Right cardiac atrium (tissue), 5 donors: ENCODE measurements at regions not wholly inside any gene's neighbourhood (a gene's known extent, or its start where the extent isn't known, plus 50 kb on each side); places are given as distances from the start of the nearest gene placed in this dataset.

Experiments
- ATAC-seq, 2 donors: fragments of 200-7000 bp; cut with Tn5 transposase; one replicate each; pipeline versions ENCODE4 v1.8.0 to v1.9.1; 2020; ENCODE audit warnings: moderate library complexity in 2 of 2, mild to moderate bottlenecking in 1 of 2
- DNase-seq, 3 donors: peaks; one replicate each; pipeline ENCODE4 v3.0.0-alpha.2; 2020
- H3K27ac ChIP-seq: one replicate; pipeline ENCODE4 v1.5.1; 2013; ENCODE audit warnings: mild to moderate bottlenecking, low read length, control low read depth, moderate library complexity
- H3K27me3 ChIP-seq: one replicate; pipeline ENCODE4 v1.6.1; 2013; ENCODE audit not compliant: control insufficient read depth, insufficient read depth
- H3K4me1 ChIP-seq: one replicate; pipeline ENCODE4 v1.6.1; 2013; ENCODE audit warnings: low read length; ENCODE audit not compliant: control insufficient read depth, insufficient read depth
- H3K4me3 ChIP-seq: one replicate; pipeline ENCODE4 v1.5.1; 2013; ENCODE audit warnings: low read length, control low read depth
- H3K9me3 ChIP-seq: one replicate; pipeline ENCODE4 v1.6.1; 2013; ENCODE audit warnings: low read length; ENCODE audit not compliant: control insufficient read depth
- WGBS: extraction: QIAGEN DNeasy Blood & Tissue Kit; methylation state at CpG from one replicate; pipeline ENCODE4 v1.1.7; 2013; 5-methylcytosine and 5-hydroxymethylcytosine counted together
- intact Hi-C, 4 donors: fragments of 100-400 bp; cut with DNase I; formaldehyde crosslinking; loops; one replicate each; pipeline versions ENCODE4 v1.11.0 to v1.14.0; 2022 to 2023
- donor health status: healthy with polysubstance abuse.
- donor health status: DM: no; HTN: yes; CAD: no.
- donor health status: DM: no; HTN: no; CAD: no.
- donor health status: DM: no; HTN: yes; CAD: no; lungs with severe emphysema.
- donor health status: DM: yes; HTN: yes; CAD: no.

DNA sequence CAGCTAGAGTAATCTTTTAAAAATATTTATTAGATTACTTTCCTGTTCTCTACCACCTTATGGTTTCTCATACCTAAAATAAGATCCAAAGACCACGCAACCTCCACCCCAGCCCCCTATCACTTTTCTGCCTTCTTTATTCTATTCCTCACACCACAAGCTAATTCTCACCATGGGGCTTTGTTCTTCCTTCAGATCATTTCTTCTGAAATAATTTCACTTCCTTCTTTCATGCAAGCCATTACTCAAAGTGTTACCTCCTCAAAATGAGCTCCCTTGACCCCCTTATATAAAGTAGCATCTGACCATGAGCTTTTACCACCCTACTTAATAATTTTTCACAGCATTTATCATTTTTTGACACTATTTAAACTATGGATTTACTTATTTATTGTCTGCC is 233.2 kb upstream of the TMCO5A start:
- no peaks in the 10 kb centered on the region for H3K27me3 ChIP-seq
- DNase-seq (no peak), ATAC-seq (no peak)
- no peaks in the 10 kb centered on the region for H3K4me1 ChIP-seq
- H3K4me3 ChIP-seq: no peak overlapping the region
- intact Hi-C loops: no loop called here
- H3K27ac ChIP-seq: no peak overlapping the region
- 94% methylated on average over 1 of the region's 1 CpG for WGBS
- H3K9me3 ChIP-seq: no peaks in the 10 kb centered on the region

DNA sequence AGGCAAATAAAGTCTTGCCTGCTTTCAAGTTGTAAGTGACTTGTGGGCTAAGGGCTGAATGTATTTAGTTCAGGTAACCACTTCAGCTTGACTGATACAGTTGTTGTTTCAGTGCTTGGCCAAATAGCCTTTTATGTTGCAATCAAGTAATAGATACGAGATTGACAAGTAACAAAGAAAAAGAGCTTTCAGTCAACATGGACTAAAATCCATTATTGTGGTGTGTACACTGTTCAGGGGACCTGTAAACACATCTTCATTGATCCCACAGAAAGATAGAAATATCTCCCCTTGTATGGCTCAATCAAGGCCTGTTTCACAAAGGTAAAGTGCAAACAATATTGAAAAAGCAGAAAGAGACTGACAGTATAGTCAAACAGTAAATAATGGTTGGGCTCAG is 224.8 kb upstream of the TMCO5A start:
- no peak for DNase-seq
- Histone ChIP-seq H3K4me3 (no peak overlapping the region), H3K9me3 (peaks cover 1% of the 10 kb centered on the region), H3K27me3 (no peaks in the 10 kb centered on the region), H3K4me1 (no peaks in the 10 kb centered on the region), H3K27ac (no peak overlapping the region)
- intact Hi-C loops: no loop called here
- 74% methylated on average over 1 of the region's 1 CpG for WGBS
- no peak for ATAC-seq

DNA sequence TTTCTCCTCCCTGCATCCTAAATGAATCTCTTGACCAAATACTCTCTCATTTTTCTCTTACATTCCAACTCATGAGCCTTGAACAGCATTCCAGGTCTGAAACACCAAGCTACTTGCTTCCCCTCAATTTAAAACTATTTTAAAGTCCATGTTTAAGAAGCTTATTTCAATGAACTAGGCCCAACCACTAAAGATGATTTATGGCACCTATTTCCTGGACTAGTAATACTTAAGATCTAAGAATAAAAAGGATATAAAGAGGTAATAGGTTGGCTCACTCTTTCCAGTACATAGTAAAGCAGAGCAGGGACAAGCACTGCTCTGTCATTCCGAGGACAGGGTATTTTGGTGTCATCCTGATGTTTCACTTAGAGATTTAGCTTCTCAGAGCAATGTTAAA is 219.3 kb upstream of the TMCO5A start:
- no peaks in the 10 kb centered on the region for H3K4me1 ChIP-seq
- no peak overlapping the region for H3K27ac ChIP-seq
- no peaks in the 10 kb centered on the region for H3K27me3 ChIP-seq
- ATAC-seq: no peak
- no peak overlapping the region for H3K4me3 ChIP-seq
- WGBS: 74% methylated on average over 1 of the region's 1 CpG
- peaks cover 1% of the 10 kb centered on the region for H3K9me3 ChIP-seq
- no peak for DNase-seq
- intact Hi-C loops: no loop called here

DNA sequence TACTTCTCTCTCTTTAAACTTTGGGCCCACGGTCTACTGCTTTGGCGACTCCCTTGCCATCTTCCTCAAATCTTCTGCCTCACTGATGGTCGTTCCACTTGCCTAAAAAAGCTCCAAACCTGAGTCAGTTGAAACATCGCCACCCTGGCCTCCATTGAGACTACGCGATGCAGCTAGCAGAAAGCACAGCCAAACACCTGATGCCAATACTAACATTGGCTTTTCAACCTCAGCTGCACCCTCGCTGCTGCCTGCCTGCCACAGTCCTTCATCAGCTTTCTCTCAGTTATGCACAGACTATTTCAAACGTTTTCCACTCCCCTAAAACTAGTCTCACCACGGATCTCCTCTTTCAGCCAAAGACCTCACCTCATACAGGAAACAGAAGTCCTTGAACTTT is 214.2 kb upstream of the TMCO5A start:
- DNase-seq: no peak
- no peak overlapping the region for H3K4me3 ChIP-seq
- H3K9me3 ChIP-seq: no peaks in the 10 kb centered on the region
- H3K27me3 ChIP-seq: no peaks in the 10 kb centered on the region
- WGBS: 75% methylated on average over 9 of the region's 9 CpGs
- H3K4me1 ChIP-seq: no peaks in the 10 kb centered on the region
- intact Hi-C loops: no loop called here
- H3K27ac ChIP-seq: no peak overlapping the region
- ATAC-seq: no peak

DNA sequence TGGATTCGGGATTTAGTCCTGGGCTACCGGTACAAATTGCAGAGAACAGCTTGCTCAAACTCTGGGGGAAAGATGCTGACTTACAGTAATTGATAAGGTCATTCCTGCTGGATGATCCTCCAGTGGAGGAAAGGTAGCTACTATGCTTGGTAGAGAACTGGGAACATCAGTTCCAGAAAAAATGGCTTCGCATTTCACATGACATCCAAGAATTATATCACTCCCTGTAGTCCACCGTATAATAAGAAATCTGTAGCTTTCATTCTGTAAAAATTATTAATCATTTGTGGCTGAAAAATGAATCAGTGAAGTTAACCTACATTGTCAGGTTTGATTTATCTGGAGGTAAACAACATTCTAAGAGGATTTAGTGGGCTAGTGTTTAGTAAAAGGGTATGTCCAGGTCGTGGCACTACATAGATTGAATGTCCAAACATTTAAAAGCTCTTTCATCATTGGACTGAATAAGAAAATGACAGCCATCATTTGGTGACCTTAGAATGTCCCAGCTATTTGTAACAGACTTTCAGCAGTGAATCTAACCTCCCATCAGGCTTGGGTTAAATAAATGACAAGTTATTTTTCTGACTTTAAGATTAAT is 203.2 kb upstream of the TMCO5A start:
- ATAC-seq: no peak
- intact Hi-C loops: no loop called here

DNA sequence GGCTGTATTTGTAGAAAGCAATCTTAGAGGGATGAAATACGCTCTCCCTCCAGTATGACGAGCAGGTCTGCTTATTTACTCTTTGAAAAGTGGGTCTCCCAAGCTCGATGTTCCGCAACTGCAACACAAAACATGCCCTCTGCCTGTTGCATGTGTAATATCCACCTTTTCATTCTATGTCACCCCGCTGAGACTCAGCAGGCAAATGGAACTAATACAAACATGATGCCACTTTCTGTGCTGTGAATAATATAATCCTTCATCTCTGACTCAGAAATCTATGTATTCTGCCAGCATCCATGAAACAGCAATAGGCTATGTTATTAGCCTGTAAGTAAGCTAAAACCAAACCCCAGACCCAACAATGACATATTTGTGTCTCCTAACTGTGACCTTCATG is 200.8 kb upstream of the TMCO5A start:
- no peaks in the 10 kb centered on the region for H3K4me1 ChIP-seq
- H3K4me3 ChIP-seq: no peak overlapping the region
- no peak overlapping the region for H3K27ac ChIP-seq
- DNase-seq (no peak), ATAC-seq (no peak)
- intact Hi-C loops: no loop called here
- no peaks in the 10 kb centered on the region for H3K27me3 ChIP-seq
- no peaks in the 10 kb centered on the region for H3K9me3 ChIP-seq
- WGBS: 87% methylated on average over 5 of the region's 5 CpGs

More for the DNA sequence above, 203.2 kb upstream of the TMCO5A start:
- H3K27ac ChIP-seq: no peak overlapping the region
- H3K4me1 ChIP-seq: no peaks in the 10 kb centered on the region
- H3K27me3 ChIP-seq: no peaks in the 10 kb centered on the region
- 72% methylated on average over 5 of the region's 5 CpGs for WGBS
- no peaks in the 10 kb centered on the region for H3K9me3 ChIP-seq
- no peak overlapping the region for H3K4me3 ChIP-seq
- DNase-seq: no peak

DNA sequence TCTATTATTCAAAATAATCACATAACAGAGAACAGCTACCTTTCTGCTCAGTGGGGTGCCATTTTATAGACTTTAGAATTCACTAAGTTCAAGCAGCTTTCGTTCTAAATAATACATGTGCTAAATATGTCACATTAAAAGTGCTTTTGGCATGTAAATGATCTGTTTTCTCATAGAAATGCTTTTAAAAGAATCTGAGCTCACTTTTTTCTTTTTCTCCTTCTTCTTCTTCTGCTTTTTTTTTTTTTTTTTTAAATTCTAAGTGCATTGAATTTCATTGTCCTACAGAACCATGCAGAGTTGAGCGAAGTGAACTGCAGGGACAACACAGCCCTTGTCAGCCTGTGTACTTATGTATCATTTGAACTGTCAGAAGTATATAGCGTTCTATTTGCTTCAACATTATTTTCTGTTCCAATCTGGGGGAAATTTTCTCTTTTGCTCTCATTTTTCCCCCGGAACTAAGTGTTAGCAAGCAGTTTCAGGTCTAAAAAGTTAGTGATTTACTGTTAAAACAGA is 193.8 kb upstream of the TMCO5A start:
- WGBS: 73% methylated on average over 4 of the region's 4 CpGs
- no peak overlapping the region for H3K27ac ChIP-seq
- no peaks in the 10 kb centered on the region for H3K4me1 ChIP-seq
- no peak for DNase-seq
- no peak overlapping the region for H3K4me3 ChIP-seq
- no peaks in the 10 kb centered on the region for H3K27me3 ChIP-seq
- intact Hi-C loops: no loop called here
- no peaks in the 10 kb centered on the region for H3K9me3 ChIP-seq
- no peak for ATAC-seq

DNA sequence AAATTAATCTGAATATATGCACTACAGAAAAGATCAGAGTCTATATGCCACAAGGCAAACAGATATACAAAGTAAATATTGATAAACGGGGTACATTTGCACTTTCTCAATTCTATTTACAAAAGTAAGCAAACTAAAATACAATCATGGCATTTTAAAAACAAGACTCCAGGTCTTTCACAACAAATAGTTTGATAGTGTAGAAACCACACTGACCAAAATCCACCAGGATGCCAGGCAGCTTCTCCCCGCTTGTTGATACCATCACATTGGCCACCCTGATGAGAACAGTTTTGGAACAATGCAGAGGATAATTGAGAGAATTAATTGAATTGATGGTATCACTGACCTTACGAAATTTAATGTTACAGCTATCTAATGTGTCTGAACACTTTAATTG is 190.6 kb upstream of the TMCO5A start:
- ATAC-seq: no peak
- H3K27ac ChIP-seq: no peak overlapping the region
- intact Hi-C loops: no loop called here
- H3K9me3 ChIP-seq: no peaks in the 10 kb centered on the region
- WGBS: 84% methylated on average over 3 of the region's 3 CpGs
- H3K4me1 ChIP-seq: no peaks in the 10 kb centered on the region
- no peak overlapping the region for H3K4me3 ChIP-seq
- H3K27me3 ChIP-seq: no peaks in the 10 kb centered on the region
- DNase-seq: no peak

DNA sequence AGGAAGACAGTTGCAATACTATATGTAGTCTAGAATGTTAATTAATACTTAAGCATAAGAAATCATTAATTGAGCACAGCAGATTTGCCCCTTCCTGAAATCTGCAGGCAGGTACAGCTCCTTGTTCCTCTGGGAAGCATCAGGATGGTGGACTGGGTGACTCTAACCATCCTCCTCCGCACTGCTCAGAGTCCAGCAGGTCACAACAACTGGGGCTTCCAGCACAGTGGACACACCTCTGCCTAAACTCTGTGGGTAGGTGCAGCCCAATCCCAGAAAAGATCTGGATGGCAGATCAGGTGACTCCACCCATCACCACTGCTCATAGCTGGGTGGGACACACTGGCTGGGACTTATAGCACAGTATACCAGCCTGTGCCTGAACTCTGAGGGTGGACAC is 189.9 kb upstream of the TMCO5A start:
- no peak for ATAC-seq
- intact Hi-C loops: no loop called here
- no peaks in the 10 kb centered on the region for H3K9me3 ChIP-seq
- H3K4me1 ChIP-seq: no peaks in the 10 kb centered on the region
- no peak overlapping the region for H3K4me3 ChIP-seq
- H3K27ac ChIP-seq: no peak overlapping the region
- WGBS: 93% methylated on average over 1 of the region's 1 CpG
- no peak for DNase-seq
- H3K27me3 ChIP-seq: no peaks in the 10 kb centered on the region

DNA sequence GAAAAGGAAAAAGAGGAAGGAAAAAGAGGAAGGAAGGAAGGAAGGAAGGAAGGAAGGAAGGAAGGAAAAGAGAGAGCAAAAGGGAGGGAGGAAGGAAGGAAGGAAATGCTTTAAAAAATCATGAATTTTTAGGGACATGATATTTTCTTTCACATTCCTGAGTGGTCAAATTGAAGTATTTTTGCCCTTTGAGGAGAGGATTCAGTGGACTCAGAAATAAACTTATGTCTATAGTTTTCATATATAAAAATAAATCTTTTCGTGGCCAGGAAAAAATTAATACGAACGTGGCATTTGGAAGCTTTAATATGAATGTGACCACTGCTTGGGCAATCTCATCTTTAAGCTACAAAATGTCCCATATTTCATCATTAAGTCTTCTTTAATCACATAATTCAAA is 183.0 kb upstream of the TMCO5A start:
- H3K27me3 ChIP-seq: no peaks in the 10 kb centered on the region
- H3K4me3 ChIP-seq: no peak overlapping the region
- 95% methylated on average over 3 of the region's 3 CpGs for WGBS
- DNase-seq (no peak), ATAC-seq (no peak)
- H3K9me3 ChIP-seq: no peaks in the 10 kb centered on the region
- H3K4me1 ChIP-seq: no peaks in the 10 kb centered on the region
- no peak overlapping the region for H3K27ac ChIP-seq
- intact Hi-C loops: no loop called here

DNA sequence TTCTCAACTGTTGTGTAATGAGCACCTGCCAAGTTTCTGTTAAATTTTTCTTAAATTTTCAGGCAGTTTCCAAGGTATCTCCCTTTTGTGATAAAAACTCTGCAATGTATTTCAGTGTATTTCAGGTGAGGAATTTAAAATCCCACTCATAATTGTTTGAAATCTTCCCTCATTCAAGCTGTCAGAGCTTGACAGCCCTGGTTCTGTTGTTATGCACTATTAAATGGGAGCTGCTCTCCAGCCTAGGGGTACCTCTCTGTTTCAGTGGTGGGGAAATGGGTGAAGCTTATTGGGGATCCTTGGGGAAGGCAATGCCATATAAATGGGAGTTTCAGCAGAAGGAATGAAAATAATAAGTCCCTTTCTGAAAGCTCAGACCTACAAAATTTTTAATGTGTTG is 178.0 kb upstream of the TMCO5A start:
- Histone ChIP-seq H3K27me3 (no peaks in the 10 kb centered on the region), H3K27ac (no peak overlapping the region), H3K4me3 (no peak overlapping the region), H3K4me1 (no peaks in the 10 kb centered on the region), H3K9me3 (no peaks in the 10 kb centered on the region)
- ATAC-seq: no peak
- intact Hi-C loops: no loop called here
- no peak for DNase-seq

DNA sequence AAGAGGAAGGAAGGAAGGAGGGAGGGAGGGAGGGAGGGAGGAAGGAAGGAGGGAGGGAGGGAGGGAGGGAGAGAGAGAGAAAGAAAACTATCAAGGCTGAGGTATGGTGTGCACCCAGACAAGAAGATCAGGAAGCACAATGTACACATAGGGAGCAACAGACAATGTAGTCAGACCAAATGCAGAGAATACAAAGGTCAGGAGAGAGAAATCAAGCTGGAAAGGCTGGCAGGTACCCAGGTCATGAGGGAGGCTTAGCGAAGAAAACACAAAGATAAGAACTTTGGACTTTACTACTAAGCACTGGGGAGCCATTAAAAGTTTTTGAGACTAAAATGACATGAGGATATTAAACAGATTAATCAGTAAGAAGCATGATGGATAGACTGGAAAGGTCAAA is 176.0 kb upstream of the TMCO5A start:
- DNase-seq: no peak
- Histone ChIP-seq H3K27me3 (no peaks in the 10 kb centered on the region), H3K9me3 (no peaks in the 10 kb centered on the region), H3K27ac (no peak overlapping the region), H3K4me1 (no peaks in the 10 kb centered on the region), H3K4me3 (no peak overlapping the region)
- 64% methylated on average over 1 of the region's 1 CpG for WGBS
- no peak for ATAC-seq
- intact Hi-C loops: no loop called here
